WTC11 (cell line): ENCODE measurements at regions not wholly inside any gene's neighbourhood (a gene's known extent, or its start where the extent isn't known, plus 50 kb on each side); places are given as distances from the start of the nearest gene placed in this dataset.

Source experiments
- ATAC-seq: fragments of 200-7000 bp; cut with Tn5 transposase; 2 replicates; pipeline ENCODE4 v1.10.0; 2021; ENCODE audit warnings: mild to moderate bottlenecking, moderate library complexity
- CTCF ChIA-PET: fragments of 300-600 bp; sonication (Branson Sonifier 250); formaldehyde crosslinking; loops from one replicate; lab custom pipeline; 2021; ENCODE audit warnings: antibody characterized with exemption; lab: Charles Lee
- POLR2A ChIA-PET: fragments of 350-600 bp; sonication (Branson Sonifier 250); formaldehyde crosslinking; loops from one replicate; lab custom pipeline; 2021; ENCODE audit warnings: antibody characterized with exemption; lab: Charles Lee
- DNase-seq: peaks from one replicate; pipeline ENCODE4 v3.0.0; 2021; ENCODE audit warnings: low spot score
- H3K27ac Mint-ChIP-seq: 2 replicates; pipeline ENCODE4 v1.8.0; 2021; ENCODE audit warnings: mixed read lengths
- H3K27me3 Mint-ChIP-seq: 2 replicates; pipeline ENCODE4 v1.8.0; 2021; ENCODE audit warnings: low read depth, mild to moderate bottlenecking, moderate library complexity, mixed read lengths
- H3K36me3 Mint-ChIP-seq: 2 replicates; pipeline ENCODE4 v1.8.0; 2021; ENCODE audit warnings: mixed read lengths
- H3K4me1 Mint-ChIP-seq: 2 replicates; pipeline ENCODE4 v1.8.0; 2022; ENCODE audit warnings: mixed read lengths
- H3K4me3 Mint-ChIP-seq: 2 replicates; pipeline ENCODE4 v1.8.0; 2021; ENCODE audit warnings: mild to moderate bottlenecking, moderate library complexity, mixed read lengths
- H3K9me3 Mint-ChIP-seq: 2 replicates; pipeline ENCODE4 v1.8.0; 2021; ENCODE audit warnings: mixed read lengths
- CREB1 ChIP-seq: sonication (generic); formaldehyde crosslinking; IDR thresholded peaks from 2 replicates; pipeline ENCODE4 v1.8.0; 2023; ENCODE audit warnings: mild to moderate bottlenecking, missing genetic modification reagents
- E2F4 ChIP-seq: sonication (generic); formaldehyde crosslinking; IDR thresholded peaks from 2 replicates; pipeline ENCODE4 v1.8.1; 2022; ENCODE audit warnings: low read depth, mild to moderate bottlenecking, moderate library complexity, missing genetic modification reagents, borderline replicate concordance
- ERG ChIP-seq: fragments of 250-450 bp; sonication (Bioruptor Pico); IDR thresholded peaks from 2 replicates; pipeline ENCODE4 v1.8.0; 2021; ENCODE audit warnings: mild to moderate bottlenecking
- ESRRA ChIP-seq: sonication (generic); formaldehyde crosslinking; IDR thresholded peaks from 2 replicates; pipeline ENCODE4 v1.8.1; 2022; ENCODE audit warnings: mild to moderate bottlenecking, missing genetic modification reagents, borderline replicate concordance
- FOXK1 ChIP-seq: sonication (generic); formaldehyde crosslinking; IDR thresholded peaks from 2 replicates; pipeline ENCODE4 v1.8.0; 2022; ENCODE audit warnings: mild to moderate bottlenecking, moderate library complexity, missing genetic modification reagents
- FOXP1 ChIP-seq: sonication (generic); formaldehyde crosslinking; IDR thresholded peaks from 2 replicates; pipeline ENCODE4 v1.8.0; 2022; ENCODE audit warnings: missing genetic modification reagents, mild to moderate bottlenecking, moderate library complexity, borderline replicate concordance
- GABPB1 ChIP-seq: sonication (generic); formaldehyde crosslinking; IDR thresholded peaks from 2 replicates; pipeline ENCODE4 v1.8.1; 2023; ENCODE audit warnings: mild to moderate bottlenecking, missing genetic modification reagents
- KAT7 ChIP-seq: sonication (generic); formaldehyde crosslinking; IDR thresholded peaks from 2 replicates; pipeline ENCODE4 v1.8.1; 2023; ENCODE audit warnings: missing genetic modification reagents, mild to moderate bottlenecking, borderline replicate concordance
- MLX ChIP-seq: sonication (generic); formaldehyde crosslinking; IDR thresholded peaks from 2 replicates; pipeline ENCODE4 v1.8.1; 2023; ENCODE audit warnings: mild to moderate bottlenecking, missing genetic modification reagents, moderate library complexity
- OVOL2 ChIP-seq: fragments of 250-450 bp; sonication (Bioruptor Pico); IDR thresholded peaks from 2 replicates; pipeline ENCODE4 v1.9.0; 2021; ENCODE audit warnings: mild to moderate bottlenecking, borderline replicate concordance
- RELA ChIP-seq: sonication (generic); formaldehyde crosslinking; IDR thresholded peaks from 2 replicates; pipeline ENCODE4 v1.8.1; 2022; ENCODE audit warnings: missing genetic modification reagents, mild to moderate bottlenecking, borderline replicate concordance
- SMAD3 ChIP-seq: sonication (generic); formaldehyde crosslinking; IDR thresholded peaks from 2 replicates; pipeline ENCODE4 v1.8.0; 2022; ENCODE audit warnings: missing genetic modification reagents, mild to moderate bottlenecking, borderline replicate concordance
- SMAD4 ChIP-seq: sonication (generic); formaldehyde crosslinking; IDR thresholded peaks from 2 replicates; pipeline ENCODE4 v1.8.0; 2022; ENCODE audit warnings: mild to moderate bottlenecking, missing genetic modification reagents
- USF1 ChIP-seq: sonication (generic); formaldehyde crosslinking; IDR thresholded peaks from 2 replicates; pipeline ENCODE4 v1.8.0; 2022; ENCODE audit warnings: mild to moderate bottlenecking, missing genetic modification reagents
- ZBTB21 ChIP-seq: sonication (generic); formaldehyde crosslinking; IDR thresholded peaks from 2 replicates; pipeline ENCODE4 v1.8.1; 2023; ENCODE audit warnings: mild to moderate bottlenecking, missing genetic modification reagents, borderline replicate concordance
- ZNF416 ChIP-seq: fragments of 250-450 bp; sonication (Bioruptor Pico); IDR thresholded peaks from 2 replicates; pipeline ENCODE4 v1.9.0; 2021; ENCODE audit warnings: mild to moderate bottlenecking, inconsistent platforms
- ZNF425 ChIP-seq: fragments of 250-450 bp; sonication (Bioruptor Pico); conservative IDR thresholded peaks from 2 replicates; pipeline ENCODE4 v1.9.0; 2021; ENCODE audit warnings: mild to moderate bottlenecking
- ZNF512 ChIP-seq: sonication (generic); formaldehyde crosslinking; IDR thresholded peaks from 2 replicates; pipeline ENCODE4 v1.8.1; 2022; ENCODE audit warnings: missing genetic modification reagents, borderline replicate concordance
- TF ChIP-seq, protein P1 (sequence below): sonication (generic); formaldehyde crosslinking; IDR thresholded peaks from 2 replicates; pipeline ENCODE4 v1.8.0; 2022; ENCODE audit warnings: mild to moderate bottlenecking, missing genetic modification reagents
- TF ChIP-seq, protein P2 (sequence below): sonication (generic); formaldehyde crosslinking; IDR thresholded peaks from 2 replicates; pipeline ENCODE4 v1.8.1; 2023; ENCODE audit warnings: mild to moderate bottlenecking, missing genetic modification reagents

- no peaks in the 10 kb centered on the region for H3K9me3 Mint-ChIP-seq
- no peaks in the 10 kb centered on the region for H3K36me3 Mint-ChIP-seq
- ChIA-PET POLR2A (no interaction called here), CTCF (no interaction called here)
- peaks cover 30% of the 10 kb centered on the region for H3K4me1 Mint-ChIP-seq
- no peak for TF ChIP-seq ERG (CRISPR knock-in tag)
- TF ChIP-seq, protein P1, sequence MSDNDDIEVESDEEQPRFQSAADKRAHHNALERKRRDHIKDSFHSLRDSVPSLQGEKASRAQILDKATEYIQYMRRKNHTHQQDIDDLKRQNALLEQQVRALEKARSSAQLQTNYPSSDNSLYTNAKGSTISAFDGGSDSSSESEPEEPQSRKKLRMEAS (CRISPR knock-in tag), result no peak
- no peak for TF ChIP-seq FOXK1
- no peak for TF ChIP-seq SMAD3
- no peak for TF ChIP-seq FOXP1 (CRISPR knock-in tag)
- TF ChIP-seq, protein P2, sequence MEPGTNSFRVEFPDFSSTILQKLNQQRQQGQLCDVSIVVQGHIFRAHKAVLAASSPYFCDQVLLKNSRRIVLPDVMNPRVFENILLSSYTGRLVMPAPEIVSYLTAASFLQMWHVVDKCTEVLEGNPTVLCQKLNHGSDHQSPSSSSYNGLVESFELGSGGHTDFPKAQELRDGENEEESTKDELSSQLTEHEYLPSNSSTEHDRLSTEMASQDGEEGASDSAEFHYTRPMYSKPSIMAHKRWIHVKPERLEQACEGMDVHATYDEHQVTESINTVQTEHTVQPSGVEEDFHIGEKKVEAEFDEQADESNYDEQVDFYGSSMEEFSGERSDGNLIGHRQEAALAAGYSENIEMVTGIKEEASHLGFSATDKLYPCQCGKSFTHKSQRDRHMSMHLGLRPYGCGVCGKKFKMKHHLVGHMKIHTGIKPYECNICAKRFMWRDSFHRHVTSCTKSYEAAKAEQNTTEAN (CRISPR knock-in tag), result no peak
- no peak for TF ChIP-seq ZNF416 (CRISPR knock-in tag)
- no peak for TF ChIP-seq OVOL2 (CRISPR knock-in tag)
- no peak for TF ChIP-seq ZNF512 (CRISPR knock-in tag)
- no peak for TF ChIP-seq USF1 (CRISPR knock-in tag)
- no peak for TF ChIP-seq GABPB1
- no peak for TF ChIP-seq KAT7 (CRISPR knock-in tag)
- TF ChIP-seq SMAD4 (CRISPR knock-in tag), result no peak
- no peak overlapping the region for H3K4me3 Mint-ChIP-seq
- no peak overlapping the region for H3K27ac Mint-ChIP-seq
- ATAC-seq (no peak), DNase-seq (no peak)
- H3K27me3 Mint-ChIP-seq, result peaks cover 7% of the 10 kb centered on the region; the same call in 1 of the 2 replicates
Observed at GRCh38 chr2:66675591-66675990, 240.7 kb downstream of the MEIS1 start.

DNA sequence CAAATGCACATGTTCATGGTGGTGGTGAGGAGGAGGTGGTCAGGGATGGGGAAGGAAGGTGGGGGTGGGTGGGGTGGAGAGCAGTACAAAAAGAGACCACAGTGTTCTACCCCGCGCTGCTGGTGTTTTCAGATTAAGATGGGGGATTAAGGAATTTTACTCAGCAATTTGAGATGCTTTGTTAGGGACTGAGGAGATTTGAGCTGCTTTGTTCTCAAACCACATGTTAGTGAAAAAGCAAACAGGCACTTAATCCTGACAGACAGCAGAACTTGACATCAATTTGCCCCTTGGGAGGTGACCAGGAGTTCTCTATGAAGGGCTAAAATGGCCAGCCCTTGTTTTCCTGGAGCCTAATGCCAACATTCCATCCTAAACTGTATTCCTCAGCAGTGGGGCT lies 244.5 kb downstream of the MEIS1 start:
- Mint-ChIP-seq H3K9me3 (no peaks in the 10 kb centered on the region), H3K27ac (no peak overlapping the region), H3K27me3 (peaks cover 22% of the 10 kb centered on the region), H3K4me3 (no peak overlapping the region), H3K36me3 (no peaks in the 10 kb centered on the region), H3K4me1 (peaks cover 55% of the 10 kb centered on the region)
- POLR2A ChIA-PET, result no interaction called here
- TF ChIP-seq RELA (no peak), ESRRA (CRISPR knock-in tag) (no peak), MLX (CRISPR knock-in tag) (no peak), CREB1 (CRISPR knock-in tag) (no peak), FOXP1 (CRISPR knock-in tag) (no peak), E2F4 (CRISPR knock-in tag) (no peak), ZNF425 (CRISPR knock-in tag) (no peak), ZNF416 (CRISPR knock-in tag) (no peak), ZBTB21 (no peak), KAT7 (CRISPR knock-in tag) (no peak), ERG (CRISPR knock-in tag) (no peak), USF1 (CRISPR knock-in tag) (no peak)
- TF ChIP-seq, protein P1 (CRISPR knock-in tag), result no peak
- ATAC-seq (peak; percentile 56), DNase-seq (no peak)
- CTCF ChIA-PET, result no interaction called here
